ENCODE measurements at regions not wholly inside any gene's neighbourhood (a gene's known extent, or its start where the extent isn't known, plus 50 kb on each side); places are given as distances from the start of the nearest gene placed in this dataset.
"Not testable (repeated sequence)": the region's sequence is repeated elsewhere in the genome, so short reads cannot be mapped to it uniquely, and the experiment has no call there.

DNA sequence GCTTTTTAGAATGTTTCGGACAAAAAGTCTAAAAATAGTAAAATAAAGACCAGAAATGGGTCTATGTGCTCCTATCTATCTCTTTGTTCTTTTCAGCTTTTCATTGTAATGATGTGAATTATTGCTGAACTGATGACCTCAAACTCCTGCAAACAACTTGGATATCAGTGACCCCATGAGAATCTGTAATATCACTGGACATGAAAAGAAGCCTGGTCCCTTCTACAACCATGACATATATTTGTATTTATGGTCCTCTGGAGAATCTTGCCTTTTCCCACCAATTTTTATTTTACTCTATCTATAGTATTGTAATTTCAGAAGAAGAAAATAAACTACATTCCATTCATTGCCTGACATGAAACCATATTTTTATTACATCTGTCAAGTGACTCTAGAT, 740.7 kb upstream of the CA10 start:
- H3K27me3 ChIP-seq (replicated peaks): no peaks in the 10 kb centered on the region
- TF ChIP-seq, protein P1, sequence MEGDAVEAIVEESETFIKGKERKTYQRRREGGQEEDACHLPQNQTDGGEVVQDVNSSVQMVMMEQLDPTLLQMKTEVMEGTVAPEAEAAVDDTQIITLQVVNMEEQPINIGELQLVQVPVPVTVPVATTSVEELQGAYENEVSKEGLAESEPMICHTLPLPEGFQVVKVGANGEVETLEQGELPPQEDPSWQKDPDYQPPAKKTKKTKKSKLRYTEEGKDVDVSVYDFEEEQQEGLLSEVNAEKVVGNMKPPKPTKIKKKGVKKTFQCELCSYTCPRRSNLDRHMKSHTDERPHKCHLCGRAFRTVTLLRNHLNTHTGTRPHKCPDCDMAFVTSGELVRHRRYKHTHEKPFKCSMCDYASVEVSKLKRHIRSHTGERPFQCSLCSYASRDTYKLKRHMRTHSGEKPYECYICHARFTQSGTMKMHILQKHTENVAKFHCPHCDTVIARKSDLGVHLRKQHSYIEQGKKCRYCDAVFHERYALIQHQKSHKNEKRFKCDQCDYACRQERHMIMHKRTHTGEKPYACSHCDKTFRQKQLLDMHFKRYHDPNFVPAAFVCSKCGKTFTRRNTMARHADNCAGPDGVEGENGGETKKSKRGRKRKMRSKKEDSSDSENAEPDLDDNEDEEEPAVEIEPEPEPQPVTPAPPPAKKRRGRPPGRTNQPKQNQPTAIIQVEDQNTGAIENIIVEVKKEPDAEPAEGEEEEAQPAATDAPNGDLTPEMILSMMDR (IDR thresholded peaks at IDR 0.05; ENCODE audit: low read depth, low read length, missing control alignments): no peak
- in situ Hi-C loops (cut with HindIII; ENCODE audit: low pct_ligation_motif_present, low sequenced_read_pairs): no loop called here
- H3K36me3 ChIP-seq (replicated peaks): no peaks in the 10 kb centered on the region
- no peak overlapping the region for H3K4me3 ChIP-seq (ENCODE audit: low read depth, low read length)
- DNase-seq: no peak
- H3K27ac ChIP-seq: no peak overlapping the region

DNA sequence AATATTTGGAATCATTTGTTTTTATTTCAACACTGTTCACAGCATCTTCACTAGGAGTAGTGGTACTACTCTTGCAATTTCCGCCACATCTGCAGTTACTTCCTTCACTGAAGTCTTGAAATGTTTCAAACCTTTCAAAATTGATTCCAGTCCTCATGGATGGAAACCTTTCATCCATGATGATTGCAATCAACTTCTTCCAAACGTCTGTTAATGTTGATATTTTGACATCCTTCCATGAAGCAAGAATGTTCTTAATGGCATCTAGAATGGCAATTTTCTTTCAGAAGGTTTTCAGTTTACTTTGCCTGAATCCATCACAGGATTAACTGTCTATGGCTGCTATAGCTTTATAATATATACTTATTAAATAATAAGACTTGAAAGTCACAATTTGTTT, 736.8 kb upstream of the CA10 start:
- no peak overlapping the region for H3K4me3 ChIP-seq (ENCODE audit: low read depth, low read length)
- no peaks in the 10 kb centered on the region for H3K27me3 ChIP-seq (replicated peaks)
- no peak for DNase-seq
- in situ Hi-C loops (cut with HindIII; ENCODE audit: low pct_ligation_motif_present, low sequenced_read_pairs): no loop called here
- TF ChIP-seq, protein P1 (IDR thresholded peaks at IDR 0.05; ENCODE audit: low read depth, low read length, missing control alignments): no peak
- no peak overlapping the region for H3K27ac ChIP-seq
- no peaks in the 10 kb centered on the region for H3K36me3 ChIP-seq (replicated peaks)

DNA sequence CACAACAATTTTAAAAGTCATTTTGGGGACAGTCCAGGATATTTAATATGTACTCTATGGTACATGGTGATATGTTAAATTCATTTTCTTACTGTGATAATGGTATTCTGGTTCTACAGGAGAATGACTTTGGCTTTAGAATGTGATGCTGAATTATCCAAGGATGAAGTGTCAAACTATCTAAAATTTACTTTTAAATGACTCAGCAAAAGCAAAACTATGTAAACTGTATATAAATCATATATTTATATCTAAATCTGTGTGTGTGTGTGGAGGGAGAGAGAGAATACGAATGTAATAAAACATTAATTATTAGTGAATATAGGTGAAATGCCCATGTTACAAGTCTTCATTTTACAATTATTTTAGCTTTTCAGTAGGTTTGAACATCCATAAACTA, 733.8 kb upstream of the CA10 start:
- Histone ChIP-seq H3K27ac (no peak overlapping the region), H3K36me3 (replicated peaks) (no peaks in the 10 kb centered on the region), H3K27me3 (replicated peaks) (no peaks in the 10 kb centered on the region), H3K4me3 (ENCODE audit: low read depth, low read length) (no peak overlapping the region)
- TF ChIP-seq, protein P1 (IDR thresholded peaks at IDR 0.05; ENCODE audit: low read depth, low read length, missing control alignments): no peak
- no peak for DNase-seq
- in situ Hi-C loops (cut with HindIII; ENCODE audit: low pct_ligation_motif_present, low sequenced_read_pairs): no loop called here

DNA sequence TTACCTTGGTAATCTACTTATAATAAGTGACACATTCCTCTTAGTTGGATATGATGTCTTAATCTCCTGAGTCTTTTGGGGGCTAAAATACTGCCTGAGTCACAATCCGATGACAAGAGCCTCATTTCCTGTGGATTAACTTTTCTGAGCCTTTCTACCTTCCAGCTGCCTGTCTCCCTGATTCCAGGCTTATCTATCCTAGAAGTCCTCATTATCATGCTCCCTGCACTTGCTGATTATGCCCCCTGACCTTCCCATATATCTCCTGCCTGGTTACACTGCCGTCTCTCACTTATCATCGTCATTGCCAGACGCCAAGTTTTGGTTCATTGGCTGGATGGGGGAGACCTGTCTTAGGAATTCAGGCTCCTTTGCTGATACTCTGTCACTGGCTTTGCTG, 727.4 kb upstream of the CA10 start:
- TF ChIP-seq, protein P1 (IDR thresholded peaks at IDR 0.05; ENCODE audit: low read depth, low read length, missing control alignments): no peak
- no peak for DNase-seq
- in situ Hi-C loops (cut with HindIII; ENCODE audit: low pct_ligation_motif_present, low sequenced_read_pairs): no loop called here
- Histone ChIP-seq H3K36me3 (replicated peaks) (no peaks in the 10 kb centered on the region), H3K27me3 (replicated peaks) (no peaks in the 10 kb centered on the region), H3K27ac (no peak overlapping the region), H3K4me3 (ENCODE audit: low read depth, low read length) (no peak overlapping the region)

DNA sequence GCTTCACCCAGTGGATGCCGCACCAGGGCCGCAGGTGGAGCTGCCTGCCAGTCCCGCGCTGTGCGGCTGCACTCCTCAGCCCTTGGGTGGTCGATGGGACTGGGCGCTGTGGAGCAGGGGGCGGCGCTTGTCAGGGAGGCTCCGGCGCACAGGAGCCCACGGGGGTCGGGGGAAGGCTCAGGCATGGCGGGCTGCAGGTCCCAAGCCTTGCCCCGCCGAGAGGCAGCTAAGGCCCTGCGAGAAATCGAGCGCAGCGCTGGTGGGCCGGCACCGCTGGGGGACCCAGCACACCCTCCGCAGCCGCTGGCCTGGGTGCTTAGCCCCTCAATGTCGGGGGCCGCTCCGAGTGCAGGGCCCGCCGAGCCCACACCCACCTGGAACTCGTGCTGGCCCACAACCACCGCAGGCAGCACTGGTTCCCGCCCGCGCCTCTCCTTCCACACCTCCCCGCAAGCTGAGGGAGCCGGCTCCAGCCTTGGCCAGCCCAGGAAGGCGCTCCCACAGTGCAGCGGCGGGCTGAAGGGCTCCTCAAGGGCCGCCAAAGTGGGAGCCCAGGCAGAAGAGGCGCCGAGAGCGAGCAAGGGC, 725.5 kb upstream of the CA10 start:
- H3K4me3 ChIP-seq (ENCODE audit: low read depth, low read length); H3K27me3 ChIP-seq (replicated peaks); DNase-seq; H3K36me3 ChIP-seq (replicated peaks); in situ Hi-C loops (cut with HindIII; ENCODE audit: low pct_ligation_motif_present, low sequenced_read_pairs); H3K27ac ChIP-seq: not testable (repeated sequence)

DNA sequence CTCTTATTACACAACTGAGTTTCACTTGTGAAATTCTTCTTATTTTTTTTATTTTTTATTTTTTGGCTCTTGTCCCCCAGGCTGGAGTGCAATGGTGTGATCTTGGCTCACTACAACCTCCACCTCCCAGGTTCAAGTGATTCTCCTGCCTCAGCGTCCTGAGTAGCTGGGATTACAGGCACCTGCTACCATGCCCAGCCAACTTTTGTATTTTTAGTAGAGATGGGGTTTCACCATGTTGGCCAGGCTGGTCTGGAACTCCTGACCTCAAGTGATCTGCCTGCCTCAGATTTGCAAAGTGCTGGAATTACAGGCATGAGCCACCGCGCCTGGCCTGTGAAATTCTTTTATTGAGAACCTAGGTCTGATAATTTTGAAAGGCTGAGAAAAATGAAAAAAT, 688.3 kb upstream of the CA10 start:
- H3K36me3 ChIP-seq (replicated peaks); in situ Hi-C loops (cut with HindIII; ENCODE audit: low pct_ligation_motif_present, low sequenced_read_pairs); H3K27ac ChIP-seq; H3K4me3 ChIP-seq (ENCODE audit: low read depth, low read length); H3K27me3 ChIP-seq (replicated peaks); DNase-seq: not testable (repeated sequence)

DNA sequence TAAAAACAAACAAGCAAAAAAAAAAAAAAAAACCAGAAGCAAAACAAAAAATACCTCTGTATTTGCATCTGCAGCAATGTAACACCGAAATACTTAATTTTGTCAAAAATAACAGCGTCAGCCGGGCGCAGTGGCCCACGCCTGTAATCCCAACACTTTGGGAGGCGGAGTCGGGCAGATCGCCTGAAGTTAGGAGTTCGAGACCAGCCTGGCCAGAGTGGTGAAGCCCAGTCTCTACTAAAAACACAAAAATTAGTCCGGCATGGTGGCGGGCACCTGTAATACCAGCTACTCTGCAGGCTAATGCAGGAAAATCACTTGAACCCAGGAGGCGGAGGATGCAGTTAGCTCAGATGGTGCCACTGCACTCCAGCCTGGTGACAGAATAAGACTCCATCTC, 683.5 kb upstream of the CA10 start:
- TF ChIP-seq, protein P1 (IDR thresholded peaks at IDR 0.05; ENCODE audit: low read depth, low read length, missing control alignments): no peak
- in situ Hi-C loops (cut with HindIII; ENCODE audit: low pct_ligation_motif_present, low sequenced_read_pairs): no loop called here

More for the DNA sequence above, 683.5 kb upstream of the CA10 start:
- no peaks in the 10 kb centered on the region for H3K27me3 ChIP-seq (replicated peaks)
- H3K36me3 ChIP-seq (replicated peaks): no peaks in the 10 kb centered on the region
- no peak overlapping the region for H3K27ac ChIP-seq
- no peak for DNase-seq
- no peak overlapping the region for H3K4me3 ChIP-seq (ENCODE audit: low read depth, low read length)
